ENCODE measurements at regions not wholly inside any gene's neighbourhood (a gene's known extent, or its start where the extent isn't known, plus 50 kb on each side); places are given as distances from the start of the nearest gene placed in this dataset.

- DNase-seq (ENCODE audit: low spot score) = no peak
Measured at GRCh38 chr7:46671108-46671769, 750.2 kb upstream of the IGFBP3 start.

GRCh38 chr7:46669028-46669427 lies 748.0 kb upstream of the IGFBP3 start:
- no peak for DNase-seq (ENCODE audit: low spot score)

- DNase-seq (ENCODE audit: low spot score) = no peak
Measured at GRCh38 chr7:46664453-46664852, 743.4 kb upstream of the IGFBP3 start.

GRCh38 chr7:46663025-46663424 lies 742.0 kb upstream of the IGFBP3 start:
- DNase-seq (ENCODE audit: low spot score) = no peak

- no peak for DNase-seq (ENCODE audit: low spot score)
Measured at GRCh38 chr7:46661431-46661830, 740.4 kb upstream of the IGFBP3 start.

GRCh38 chr7:46660402-46660980 lies 739.4 kb upstream of the IGFBP3 start:
- no peak for DNase-seq (ENCODE audit: low spot score)

GRCh38 chr7:46658281-46658680 lies 737.2 kb upstream of the IGFBP3 start:
- DNase-seq (ENCODE audit: low spot score) = no peak

- no peak for DNase-seq (ENCODE audit: low spot score)
Measured at GRCh38 chr7:46654546-46655443, 733.7 kb upstream of the IGFBP3 start.

GRCh38 chr7:46653848-46654247 lies 732.8 kb upstream of the IGFBP3 start:
- DNase-seq (ENCODE audit: low spot score) = no peak

GRCh38 chr7:46652317-46652716 lies 731.2 kb upstream of the IGFBP3 start:
- DNase-seq (ENCODE audit: low spot score) = no peak

- no peak for DNase-seq (ENCODE audit: low spot score)
Measured at GRCh38 chr7:46651561-46652088, 730.6 kb upstream of the IGFBP3 start.

- no peak for DNase-seq (ENCODE audit: low spot score)
Measured at GRCh38 chr7:46651070-46651469, 730.0 kb upstream of the IGFBP3 start.

GRCh38 chr7:46649876-46650275 lies 728.8 kb upstream of the IGFBP3 start:
- no peak for DNase-seq (ENCODE audit: low spot score)

- DNase-seq (ENCODE audit: low spot score) = no peak
Measured at GRCh38 chr7:46637793-46638735, 717.0 kb upstream of the IGFBP3 start.

GRCh38 chr7:46636022-46636421 lies 715.0 kb upstream of the IGFBP3 start:
- no peak for DNase-seq (ENCODE audit: low spot score)

GRCh38 chr7:46633630-46634240 lies 712.7 kb upstream of the IGFBP3 start:
- DNase-seq (ENCODE audit: low spot score) = no peak

GRCh38 chr7:46633200-46633599 lies 712.1 kb upstream of the IGFBP3 start:
- DNase-seq (ENCODE audit: low spot score) = no peak

- DNase-seq (ENCODE audit: low spot score) = no peak
Measured at GRCh38 chr7:46630031-46630430, 709.0 kb upstream of the IGFBP3 start.

- no peak for DNase-seq (ENCODE audit: low spot score)
Measured at GRCh38 chr7:46628389-46628788, 707.3 kb upstream of the IGFBP3 start.

- no peak for DNase-seq (ENCODE audit: low spot score)
Measured at GRCh38 chr7:46626691-46627310, 705.7 kb upstream of the IGFBP3 start.

GRCh38 chr7:46626261-46626660 lies 705.2 kb upstream of the IGFBP3 start:
- DNase-seq (ENCODE audit: low spot score) = no peak
